Activated CD8-positive, alpha-beta memory T cell treated with anti-CD3 and anti-CD28 coated beads, Interleukin-2, amount 50 U/mL, for 4 hours (primary cell): ENCODE measurements at regions not wholly inside any gene's neighbourhood (a gene's known extent, or its start where the extent isn't known, plus 50 kb on each side); places are given as distances from the start of the nearest gene placed in this dataset.
"Not testable (repeated sequence)": the region's sequence is repeated elsewhere in the genome, so short reads cannot be mapped to it uniquely, and the experiment has no call there.

Source experiments
- DNase-seq: peaks from one replicate; pipeline ENCODE4 v3.0.0-alpha.2; 2020

DNA sequence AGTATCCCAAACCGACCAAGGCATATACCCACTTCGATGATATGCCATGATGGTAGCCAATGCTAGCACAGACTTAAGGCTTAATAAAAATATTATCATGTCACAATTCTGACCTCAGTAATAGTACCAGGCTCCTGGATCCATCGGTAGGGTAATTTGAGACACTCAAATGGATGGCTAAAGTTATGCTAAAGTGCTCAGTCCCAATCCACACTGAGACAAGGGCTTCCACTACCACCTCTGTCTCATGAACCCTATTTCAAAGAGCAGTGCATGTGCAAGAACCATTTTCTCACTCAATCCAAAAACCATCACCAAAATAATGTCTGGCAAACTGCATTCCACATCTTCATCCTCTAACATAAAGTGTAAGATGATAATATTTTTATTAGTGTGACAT, 122.4 kb upstream of the KRR1 start:
- no peak for DNase-seq

DNA sequence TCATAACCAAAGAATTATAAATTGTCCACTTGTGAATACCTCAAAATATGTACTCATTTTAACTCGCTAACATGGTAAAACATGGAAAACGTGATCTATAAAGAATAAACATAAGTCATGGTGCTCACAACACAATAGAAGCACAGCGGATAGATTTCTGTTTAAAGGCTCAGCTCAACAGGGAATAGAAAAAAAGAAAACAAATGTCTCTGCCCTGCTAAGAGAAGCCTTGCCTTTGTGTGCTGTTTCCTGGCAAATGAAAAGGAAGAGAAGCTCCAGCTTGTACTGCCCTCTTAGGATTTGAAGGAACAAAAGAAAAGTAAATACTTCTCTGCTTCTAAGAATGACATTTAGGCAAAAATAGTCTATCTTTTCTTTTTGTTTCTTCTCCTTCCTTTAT, 121.0 kb upstream of the KRR1 start:
- no peak for DNase-seq

DNA sequence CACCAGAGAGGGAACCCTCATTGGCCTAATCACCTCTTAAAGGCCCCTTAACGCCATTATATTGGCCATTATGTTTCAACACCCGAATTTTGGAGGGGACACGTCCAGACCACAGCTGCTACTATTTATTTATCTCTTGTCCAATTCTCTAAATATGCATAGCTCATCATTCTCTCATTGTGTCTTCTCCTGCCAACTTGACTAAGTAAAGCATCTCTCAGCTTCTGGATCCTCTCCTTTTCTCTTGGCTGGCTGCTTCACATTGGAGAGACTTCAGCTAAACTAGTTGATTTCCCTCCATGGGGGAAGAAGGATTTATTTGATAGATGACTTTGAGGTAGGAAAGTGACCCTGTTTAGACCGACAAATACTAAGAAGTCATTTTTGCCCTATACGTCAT, 120.4 kb upstream of the KRR1 start:
- DNase-seq = no peak

DNA sequence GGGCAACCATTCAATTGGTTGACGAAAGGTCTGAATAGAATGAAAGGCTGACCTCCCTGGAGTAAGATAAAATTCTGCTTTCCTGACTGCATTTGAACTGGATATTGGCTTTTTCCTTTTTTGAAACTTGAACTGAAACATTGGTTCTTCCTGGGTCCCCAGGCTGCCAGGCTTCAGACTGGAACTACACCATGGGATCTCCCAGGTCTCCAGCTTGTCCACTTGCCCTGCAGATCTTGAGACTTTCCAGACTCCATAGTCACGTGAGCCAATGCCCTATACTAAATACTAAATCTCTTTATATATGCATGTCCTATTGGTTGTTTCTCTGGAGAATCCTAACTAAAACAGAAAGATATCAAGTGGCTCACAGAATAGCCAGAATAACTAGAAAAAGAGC, 118.7 kb upstream of the KRR1 start:
- no peak for DNase-seq

DNA sequence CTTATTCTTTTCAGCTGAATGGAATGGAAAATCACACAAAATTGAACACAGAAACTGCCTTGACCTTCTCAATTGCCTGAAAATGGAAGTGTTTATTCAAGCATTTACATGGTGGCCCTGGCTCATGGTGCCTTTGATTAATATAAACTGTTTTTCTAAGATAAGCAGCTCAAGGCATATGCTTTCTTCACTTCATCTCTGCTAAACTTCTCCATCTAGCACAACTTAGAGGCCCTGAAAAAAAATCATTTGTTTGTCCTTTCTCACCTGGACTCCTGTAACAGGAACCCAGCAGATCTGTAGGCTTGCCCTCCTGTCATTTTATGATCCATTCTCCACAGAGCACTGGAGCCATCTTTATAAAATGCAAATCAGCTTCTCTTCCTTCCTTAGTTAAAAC, 117.5 kb upstream of the KRR1 start:
- no peak for DNase-seq

DNA sequence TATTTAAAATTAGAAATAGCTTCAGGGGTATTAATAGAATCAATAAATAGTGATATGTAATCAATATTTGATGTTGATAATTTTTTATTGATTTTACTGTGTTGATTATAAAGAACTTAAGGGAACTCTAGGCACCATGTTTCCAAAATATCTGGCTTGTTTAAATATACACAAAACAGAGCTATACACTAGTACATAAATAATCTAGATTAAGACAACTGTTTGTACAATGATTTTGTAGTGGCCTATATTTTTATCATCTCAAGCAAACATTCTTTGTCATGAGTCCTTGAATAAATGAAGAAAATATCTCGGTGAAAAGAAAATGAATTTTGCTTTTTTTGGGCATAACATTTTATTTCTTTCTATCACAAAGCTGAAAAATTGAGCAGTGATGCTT, 117.1 kb upstream of the KRR1 start:
- DNase-seq = no peak

DNA sequence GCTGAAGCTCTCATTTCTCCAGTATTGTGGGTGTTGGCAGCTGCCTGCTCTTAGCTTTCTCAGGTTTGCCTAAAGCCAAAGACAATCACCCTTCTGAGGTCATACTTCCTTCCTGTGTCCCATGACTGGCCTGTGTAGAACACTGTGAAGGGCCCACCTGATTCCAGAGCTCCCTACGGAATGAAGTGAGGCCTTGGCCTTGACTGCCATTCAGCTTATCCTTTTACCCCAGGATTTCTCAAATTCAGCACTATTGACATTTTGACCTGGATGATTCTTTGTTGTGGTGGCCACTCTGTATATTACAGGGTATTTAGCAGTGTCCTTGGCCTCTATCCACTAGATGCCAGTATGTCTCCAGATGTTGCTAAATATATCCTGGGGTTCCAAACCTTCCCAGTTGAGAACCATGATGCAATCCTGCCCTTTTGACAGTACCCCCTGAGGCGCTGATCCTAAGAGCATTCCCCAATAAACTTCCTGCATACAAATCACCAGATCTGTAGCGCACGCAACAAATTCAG, 112.3 kb upstream of the KRR1 start:
- DNase-seq = no peak

DNA sequence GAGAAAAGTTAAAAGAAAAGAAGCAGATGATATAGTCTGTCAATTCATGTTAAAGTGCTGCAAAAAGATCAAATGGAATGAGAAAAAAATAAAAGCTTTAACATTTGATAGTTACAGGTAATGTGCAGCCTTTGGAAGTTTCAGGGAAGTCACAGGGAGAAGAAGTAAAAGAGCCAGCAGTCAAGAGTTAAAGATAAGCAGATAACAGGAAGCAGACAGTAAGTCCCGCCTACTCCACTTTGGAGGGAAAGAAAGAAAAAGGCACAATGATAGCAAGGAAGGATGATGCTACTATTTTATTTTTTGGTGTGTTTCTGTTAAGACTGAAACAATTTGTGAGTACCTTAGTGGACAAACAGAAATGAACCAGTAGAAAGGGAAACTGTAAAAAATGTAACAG, 111.1 kb upstream of the KRR1 start:
- DNase-seq = no peak

DNA sequence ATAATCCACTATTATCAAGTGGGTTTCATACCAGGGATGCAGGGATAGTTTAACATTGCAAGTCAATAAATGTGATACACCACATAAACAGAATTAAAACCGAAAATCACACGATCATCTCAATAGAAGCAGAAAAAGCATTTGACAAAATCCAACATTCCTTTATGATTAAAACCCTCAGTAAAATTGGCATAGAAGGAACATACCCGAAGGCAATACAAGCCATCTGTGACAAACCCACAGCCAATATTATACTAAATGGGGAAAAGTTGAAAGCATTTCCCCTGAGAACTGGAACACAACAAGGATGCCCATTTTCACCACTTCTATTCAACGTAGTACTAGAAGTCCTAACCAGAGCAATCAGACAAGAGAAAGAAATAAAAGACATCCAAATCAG, 103.0 kb upstream of the KRR1 start:
- DNase-seq = not testable (repeated sequence)

DNA sequence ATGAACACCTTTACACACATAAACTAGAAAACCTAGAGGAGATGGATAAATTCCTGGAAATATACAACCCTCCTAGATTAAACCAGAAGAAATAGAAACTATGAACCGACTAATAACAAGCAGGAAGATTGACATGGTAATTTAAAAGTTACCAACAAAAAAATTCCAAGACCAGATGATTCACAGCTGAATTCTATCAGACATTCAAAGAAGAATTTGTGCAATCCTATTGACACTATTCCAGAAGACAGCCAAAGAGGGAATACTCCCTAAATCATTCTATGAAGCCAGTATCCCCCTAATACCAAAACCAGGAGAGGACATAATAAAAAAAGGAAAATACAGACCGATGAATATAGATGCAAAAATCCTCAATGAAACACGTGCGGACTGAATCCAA, 102.6 kb upstream of the KRR1 start:
- DNase-seq = no peak

DNA sequence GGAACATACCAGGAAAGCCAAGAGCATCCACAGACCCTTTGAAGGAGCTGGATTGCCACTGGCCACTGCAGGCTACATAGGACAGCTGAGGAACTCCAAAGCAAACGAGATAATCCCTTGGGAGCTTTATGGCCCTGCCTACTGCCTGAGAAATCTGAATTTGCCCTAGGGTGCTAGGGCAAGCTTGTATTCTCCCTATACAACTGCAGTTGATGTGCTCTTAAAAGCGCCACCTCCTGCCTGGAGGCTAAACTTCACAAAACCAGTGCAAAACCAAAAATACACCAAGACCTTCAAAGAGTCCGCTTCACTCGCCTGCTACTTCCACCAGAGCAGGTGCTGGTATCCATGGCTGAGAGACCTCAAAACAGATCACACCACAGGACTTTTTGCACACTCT, 99.6 kb upstream of the KRR1 start:
- no peak for DNase-seq

DNA sequence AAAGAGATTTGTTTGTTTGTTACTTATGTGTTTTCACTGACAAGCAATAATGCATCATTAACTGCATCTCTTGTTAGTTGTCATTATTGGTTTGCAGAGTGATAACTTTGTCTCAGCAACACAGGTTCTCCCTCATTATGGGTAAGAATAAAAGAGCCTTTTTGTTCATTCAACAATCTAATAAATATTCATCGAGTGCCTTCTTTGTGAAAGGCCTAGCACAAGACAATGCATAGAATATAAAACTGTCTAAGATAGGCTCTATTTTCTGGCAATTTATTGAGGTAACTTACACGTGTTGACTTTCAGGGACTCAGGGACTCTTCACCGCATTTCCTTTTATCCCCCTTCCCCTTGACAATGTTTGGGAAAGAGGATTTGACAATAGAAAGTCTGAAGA, 95.5 kb upstream of the KRR1 start:
- DNase-seq = no peak

DNA sequence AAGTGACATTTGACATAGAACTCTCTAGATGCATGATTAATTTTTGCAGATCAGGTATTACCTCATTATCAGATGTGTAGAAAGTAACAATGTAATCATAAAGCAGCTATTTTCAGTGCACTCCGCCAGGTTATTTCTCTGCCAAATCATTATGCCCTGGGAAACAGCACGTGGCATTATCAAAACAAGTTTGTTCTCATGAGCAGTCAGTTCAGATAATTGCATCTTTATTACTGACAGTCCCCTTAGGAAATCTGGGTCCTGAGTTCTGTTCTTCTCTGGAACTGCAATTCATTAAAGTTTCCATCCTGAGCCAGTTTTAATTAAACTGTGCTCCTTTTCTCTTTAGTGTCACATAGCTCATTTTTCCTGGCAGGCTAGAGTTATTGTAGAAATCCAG, 94.7 kb upstream of the KRR1 start:
- no peak for DNase-seq

DNA sequence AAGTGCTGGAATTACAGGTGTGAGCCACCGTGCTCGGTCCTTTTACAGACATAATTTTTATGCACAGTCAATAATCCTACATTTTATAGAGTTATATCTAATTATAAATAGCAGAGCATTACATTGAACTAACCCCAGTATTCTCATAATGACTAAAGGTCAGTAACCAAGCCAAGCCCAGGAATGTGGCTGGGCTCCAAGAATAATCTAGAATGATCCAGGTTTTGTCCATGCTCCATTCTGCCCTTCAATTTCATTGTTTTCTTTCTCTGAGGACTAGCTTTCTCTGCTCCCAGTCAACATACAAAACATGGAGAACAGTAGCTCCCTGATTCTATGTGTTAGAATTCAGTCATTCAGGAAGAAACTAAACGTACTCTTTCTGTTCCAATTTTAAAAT, 92.1 kb upstream of the KRR1 start:
- no peak for DNase-seq

DNA sequence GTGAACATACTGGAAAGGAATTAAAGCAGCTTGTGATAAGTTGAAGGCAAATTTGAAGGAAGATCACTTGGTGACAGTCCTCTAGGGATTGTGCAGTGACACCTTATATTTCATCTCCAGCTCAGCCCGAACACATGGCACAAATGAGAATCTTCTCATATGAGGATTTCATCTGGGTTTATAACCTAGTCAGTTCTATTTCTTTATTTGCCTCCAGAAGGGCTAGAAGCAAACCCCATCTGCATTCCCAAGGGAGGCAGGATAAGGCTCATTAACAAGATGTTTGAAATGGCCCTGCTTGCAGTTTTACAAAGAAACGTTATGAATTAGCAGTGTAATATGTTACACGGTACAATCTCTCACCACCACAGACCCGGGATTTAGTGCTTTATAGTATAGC, 90.7 kb upstream of the KRR1 start:
- no peak for DNase-seq

DNA sequence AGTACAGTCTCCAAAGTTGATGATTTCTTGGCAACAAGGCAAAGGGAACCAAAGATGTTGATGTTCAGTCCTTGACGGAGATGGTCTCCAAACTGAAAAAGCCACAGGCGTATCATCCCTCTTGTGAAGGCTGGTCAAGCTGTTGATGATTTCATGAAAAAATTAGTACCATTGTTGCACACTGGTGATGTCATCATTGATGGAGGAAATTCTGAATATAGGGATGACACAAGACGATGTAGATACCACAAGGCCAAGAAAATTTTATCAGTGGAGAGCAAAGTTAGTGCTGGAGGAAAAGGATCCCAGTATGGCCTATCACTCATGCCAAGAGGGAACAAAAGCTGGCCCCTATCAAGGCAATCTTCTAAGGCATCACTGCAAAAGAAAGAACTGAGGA, 88.7 kb upstream of the KRR1 start:
- no peak for DNase-seq

DNA sequence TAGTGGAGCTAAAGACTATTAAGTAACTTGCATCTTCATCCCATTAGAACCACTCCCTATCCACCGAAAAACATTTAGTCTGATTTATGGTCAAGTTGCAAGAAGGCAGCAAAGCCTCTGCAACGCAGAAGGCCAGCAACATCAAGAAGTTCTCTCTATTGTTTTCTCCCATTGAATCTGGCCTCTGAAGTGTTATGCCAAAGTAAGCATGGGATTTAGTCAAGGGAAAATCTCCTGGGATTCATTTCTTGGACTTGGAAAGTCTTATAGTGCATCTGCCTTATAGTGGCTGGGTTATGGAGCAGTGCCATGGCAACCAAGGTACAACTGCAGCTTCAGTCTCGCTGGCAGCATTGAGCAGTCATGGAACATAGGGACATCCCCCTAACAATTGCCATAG, 87.7 kb upstream of the KRR1 start:
- no peak for DNase-seq

DNA sequence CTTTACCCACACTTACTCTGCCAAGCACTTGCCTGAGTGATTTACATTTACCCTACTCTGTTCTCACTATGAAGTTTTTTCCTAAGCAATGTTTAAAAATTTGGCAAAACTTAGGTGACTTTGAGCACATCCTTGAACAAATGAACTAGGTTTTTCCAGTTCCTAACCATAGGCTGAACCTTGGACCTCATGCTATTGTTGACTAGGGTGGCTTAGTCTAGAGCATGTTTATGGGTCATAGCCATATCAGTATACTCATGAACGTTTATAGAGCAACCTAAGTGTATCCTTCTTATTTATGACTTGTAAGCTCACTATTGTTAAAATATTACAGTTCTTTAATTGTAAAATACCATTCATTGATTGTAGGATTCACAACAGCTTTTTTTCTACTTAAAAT, 85.0 kb upstream of the KRR1 start:
- no peak for DNase-seq

DNA sequence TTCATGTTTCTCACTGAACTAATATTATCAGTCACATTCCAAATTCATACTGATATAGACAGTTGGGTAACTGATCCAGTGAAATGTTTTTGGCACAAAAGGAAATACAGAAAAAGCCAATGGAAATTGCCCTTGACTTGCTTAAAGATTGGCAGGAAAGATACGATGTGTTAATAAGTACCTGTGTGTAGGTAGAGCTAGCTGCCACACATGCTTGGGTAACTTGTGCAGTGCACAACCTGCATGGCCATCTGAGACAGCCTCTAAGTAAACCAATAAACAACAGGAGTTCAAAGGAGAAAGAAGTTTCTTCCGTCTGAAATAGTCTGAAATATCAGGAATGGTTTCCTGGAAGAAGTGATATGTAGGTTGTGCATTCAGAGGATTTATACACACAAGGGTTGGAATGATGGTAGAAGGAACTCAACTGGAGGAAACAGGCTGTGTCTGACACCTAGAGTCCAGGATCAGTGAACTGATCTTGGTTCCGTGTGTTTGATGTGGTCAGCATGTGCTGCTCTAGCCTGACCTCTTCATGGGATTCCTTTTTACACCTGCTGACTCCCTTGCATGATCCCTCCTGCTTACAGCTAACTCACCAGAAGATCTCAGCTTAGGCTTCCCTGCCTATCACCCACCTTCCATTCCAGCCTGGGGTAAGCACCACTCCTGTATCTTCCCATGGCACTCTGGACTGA, 81.4 kb upstream of the KRR1 start:
- no peak for DNase-seq

DNA sequence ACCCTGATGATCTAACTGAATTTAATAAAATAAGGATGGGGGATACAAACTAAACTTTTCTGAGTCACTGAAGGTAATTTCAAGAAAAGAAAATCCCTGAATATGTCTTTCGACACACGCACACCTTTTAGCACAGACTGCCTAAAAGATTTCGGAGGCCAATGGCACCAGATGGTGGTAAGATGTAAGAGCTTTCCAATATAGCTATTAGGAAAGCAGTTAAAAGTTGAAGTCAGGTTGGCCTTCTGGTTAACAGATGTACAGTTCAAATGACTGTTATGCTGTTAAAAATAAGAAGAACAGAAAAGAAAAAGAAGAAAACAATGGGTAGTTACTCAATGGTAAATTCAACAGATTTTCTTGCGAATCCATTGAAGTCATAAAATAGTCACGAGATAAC, 80.7 kb upstream of the KRR1 start:
- DNase-seq = no peak

DNA sequence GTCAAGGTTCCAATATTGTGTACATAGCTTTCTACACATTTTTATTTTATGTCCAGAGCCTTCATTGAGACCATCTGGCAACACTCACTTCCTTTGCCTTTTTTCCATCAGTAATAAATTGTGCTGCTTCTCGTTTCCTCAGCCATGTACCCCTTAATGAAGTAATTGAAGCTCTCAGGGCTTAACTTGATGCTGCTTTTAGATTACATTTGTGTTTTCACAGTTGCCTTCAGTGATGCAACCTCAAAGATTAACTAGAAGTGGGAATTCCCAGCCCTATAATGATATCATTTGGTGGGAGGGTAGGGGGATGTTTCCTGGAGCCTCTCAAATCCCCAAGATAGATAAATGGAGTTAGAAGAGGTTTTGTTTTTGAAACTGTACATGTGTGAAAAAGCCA, 80.2 kb upstream of the KRR1 start:
- no peak for DNase-seq

DNA sequence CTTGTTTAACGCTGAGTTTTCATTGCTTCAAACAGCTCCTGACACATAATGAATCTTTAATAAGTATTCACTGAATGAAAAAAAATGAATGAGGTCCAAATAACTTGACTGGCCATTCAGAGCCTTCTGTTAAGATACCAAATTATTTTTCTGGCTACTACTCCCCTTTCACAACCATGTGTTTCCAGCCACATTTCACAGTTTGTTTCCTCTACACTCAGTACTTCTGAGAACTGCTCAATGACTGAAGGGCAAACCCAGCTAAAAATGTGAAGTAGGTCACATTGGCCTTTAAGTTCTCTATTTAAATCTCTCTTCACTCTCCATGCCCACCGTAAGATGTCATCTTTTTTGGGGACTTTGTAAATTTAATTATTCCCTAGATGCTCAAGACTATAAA, 78.4 kb upstream of the KRR1 start:
- no peak for DNase-seq

DNA sequence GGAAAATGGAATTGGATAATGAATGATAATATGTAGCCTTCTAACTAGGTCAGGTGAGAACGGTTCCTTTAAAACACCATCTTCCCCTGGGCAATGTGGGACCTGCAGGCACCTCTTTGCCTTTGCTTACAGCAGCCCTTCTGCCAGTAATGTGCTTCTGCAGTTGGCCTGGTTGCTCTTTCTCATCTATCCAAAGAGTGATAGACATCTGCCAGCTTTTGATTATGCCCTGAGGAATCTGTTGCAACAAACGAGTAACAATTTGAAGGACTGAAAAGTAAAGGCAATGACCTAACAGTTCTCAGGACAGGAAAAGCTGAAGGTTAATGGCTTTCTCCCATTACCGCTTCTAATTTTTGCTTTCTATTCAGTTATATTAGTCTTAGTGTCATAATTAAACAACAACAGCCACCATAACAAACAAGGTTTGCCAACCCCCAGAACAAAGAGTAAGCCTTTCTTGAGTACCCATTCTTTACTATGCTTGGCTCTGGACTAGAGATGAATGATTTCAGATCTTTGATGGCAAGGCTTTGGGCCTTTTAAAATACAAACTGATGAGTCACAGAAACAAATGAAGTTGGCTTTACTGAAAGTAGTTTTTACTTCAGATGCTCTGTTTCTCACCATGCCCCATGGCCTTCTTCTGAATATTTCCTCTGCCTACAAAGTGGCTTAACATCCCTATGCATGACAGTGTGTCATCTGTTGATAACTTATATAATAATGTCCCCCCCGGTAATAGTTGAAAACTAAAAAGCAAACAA, 76.1 kb upstream of the KRR1 start:
- no peak for DNase-seq

DNA sequence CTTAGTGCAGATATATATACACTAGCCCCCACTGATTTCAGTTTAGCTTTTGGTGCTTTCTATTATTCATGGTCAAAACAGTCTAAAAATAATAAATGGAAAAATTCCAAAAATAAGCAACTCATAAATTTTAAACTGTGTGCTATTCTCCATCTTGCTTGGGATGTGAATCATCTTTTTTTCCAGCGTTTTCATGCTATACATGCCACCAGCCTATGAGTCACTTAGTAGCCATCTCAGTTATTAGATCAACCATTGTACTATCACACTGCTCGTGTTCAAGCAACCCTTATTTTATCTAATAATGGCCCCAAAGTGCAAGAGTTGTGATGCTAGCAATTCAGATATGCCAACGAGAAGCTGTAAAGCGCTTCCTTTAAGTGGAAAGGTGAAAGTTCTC, 73.9 kb upstream of the KRR1 start:
- no peak for DNase-seq

DNA sequence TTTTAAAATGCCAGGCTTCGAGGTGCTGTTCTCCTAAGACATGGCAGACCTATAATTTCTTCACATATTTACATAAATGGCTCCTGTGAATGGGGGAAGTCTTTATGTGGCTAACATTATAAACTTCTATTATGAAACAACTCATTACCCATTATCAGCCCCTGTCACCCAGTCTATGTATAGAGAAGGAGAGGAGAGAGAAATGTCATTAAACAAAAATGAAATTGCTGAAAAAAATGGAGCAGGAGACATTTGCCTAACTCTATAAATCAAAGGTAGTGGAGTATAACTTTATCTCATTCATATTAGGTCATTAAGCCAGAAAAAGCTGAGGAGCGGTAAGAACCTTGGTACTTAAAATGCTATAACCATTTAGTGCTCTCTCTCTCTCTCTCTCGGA, 71.9 kb upstream of the KRR1 start:
- no peak for DNase-seq
